Neural cell (in vitro differentiated cells): ENCODE measurements at regions not wholly inside any gene's neighbourhood (a gene's known extent, or its start where the extent isn't known, plus 50 kb on each side); places are given as distances from the start of the nearest gene placed in this dataset.
A peak's percentile ranks its signal among the peaks of the same experiment; 100 is the strongest.

Source experiments
- H2AFZ ChIP-seq: fragments of 200-600, 300-800 bp; sonication (generic), shearing (Covaris generic); 2 replicates; pipeline ENCODE4 v1.6.0; 2014; ENCODE audit warnings: low read depth, mild to moderate bottlenecking, antibody characterized with exemption, low read length, moderate library complexity
- H3F3A ChIP-seq: fragments of 200-600 bp; shearing (Covaris generic); 2 replicates; pipeline ENCODE4 v1.6.1; 2016; ENCODE audit warnings: mild to moderate bottlenecking, moderate library complexity, mixed read lengths, antibody characterized with exemption, low read length; ENCODE audit not compliant: insufficient read depth, poor library complexity, severe bottlenecking
- H3K27ac ChIP-seq: fragments of 200-600, 300-800 bp; sonication (generic), shearing (Covaris generic); 2 replicates; pipeline ENCODE4 v1.5.1; 2014; ENCODE audit warnings: mild to moderate bottlenecking, low read length, moderate library complexity
- H3K27me3 ChIP-seq: fragments of 300-800, 200-600 bp; sonication (generic), shearing (Covaris generic); 2 replicates; pipeline ENCODE4 v1.6.0; 2014; ENCODE audit warnings: mild to moderate bottlenecking, low read depth, low read length, moderate library complexity; ENCODE audit not compliant: insufficient read depth
- H3K36me3 ChIP-seq: fragments of 300-800, 200-600 bp; sonication (generic), shearing (Covaris generic); 2 replicates; pipeline ENCODE4 v1.5.1; 2014; ENCODE audit warnings: mild to moderate bottlenecking, antibody characterized with exemption, low read length, moderate library complexity; ENCODE audit not compliant: insufficient read depth
- H3K4me2 ChIP-seq: fragments of 300-800, 200-600 bp; sonication (generic), shearing (Covaris generic); 2 replicates; pipeline ENCODE4 v1.6.0; 2014; ENCODE audit warnings: mild to moderate bottlenecking, low read length
- H3K4me3 ChIP-seq: fragments of 300-800, 200-600 bp; sonication (generic), shearing (Covaris generic); 2 replicates; pipeline ENCODE4 v1.5.1; 2014; ENCODE audit warnings: mild to moderate bottlenecking, low read length, moderate library complexity
- H3K79me2 ChIP-seq: fragments of 200-600 bp; shearing (Covaris generic); replicated peaks from 2 replicates; pipeline ENCODE4 v1.6.0; 2014; ENCODE audit warnings: mild to moderate bottlenecking, low read length, moderate library complexity; ENCODE audit not compliant: insufficient read depth
- H3K9ac ChIP-seq: fragments of 300-800, 200-600 bp; sonication (generic), shearing (Covaris generic); 2 replicates; pipeline ENCODE4 v1.6.1; 2016; ENCODE audit warnings: mild to moderate bottlenecking, low read length, mixed read lengths
- H3K9me2 ChIP-seq: fragments of 200-600 bp; shearing (Covaris generic); 2 replicates; pipeline ENCODE4 v1.6.1; 2016; ENCODE audit warnings: mild to moderate bottlenecking, low read length, mixed read lengths; ENCODE audit not compliant: insufficient read depth
- H3K9me3 ChIP-seq: fragments of 200-600, 300-800 bp; sonication (generic), shearing (Covaris generic); 2 replicates; pipeline ENCODE4 v1.6.1; 2016; ENCODE audit warnings: mild to moderate bottlenecking, mixed run types, low read length, moderate library complexity, mixed read lengths
- H4K20me1 ChIP-seq: fragments of 200-600 bp; shearing (Covaris generic); 2 replicates; pipeline ENCODE4 v1.6.1; 2016; ENCODE audit warnings: mild to moderate bottlenecking, mixed run types; ENCODE audit not compliant: insufficient read depth
- EP300 ChIP-seq: fragments of 450-650 bp; conservative IDR thresholded peaks from 2 replicates; pipeline ENCODE4 v1.6.1; 2014; ENCODE audit warnings: antibody characterized with exemption, mild to moderate bottlenecking, moderate library complexity; ENCODE audit not compliant: poor library complexity, severe bottlenecking
- EZH2 ChIP-seq: fragments of 200-600, 300-800 bp; shearing (Covaris generic), sonication (generic); IDR thresholded peaks from 2 replicates; pipeline ENCODE4 v1.6.1; 2014; ENCODE audit warnings: antibody characterized with exemption, low read length, borderline replicate concordance, mild to moderate bottlenecking; ENCODE audit not compliant: insufficient read depth, poor library complexity, severe bottlenecking
- MXI1 ChIP-seq: fragments of 450-650 bp; conservative IDR thresholded peaks from 2 replicates; pipeline ENCODE4 v1.6.1; 2014; ENCODE audit warnings: antibody characterized with exemption, mild to moderate bottlenecking; ENCODE audit not compliant: poor library complexity, severe bottlenecking
- POLR2AphosphoS5 ChIP-seq: IDR thresholded peaks from 2 replicates; pipeline ENCODE4 v1.6.1; 2012
- RAD21 ChIP-seq: fragments of 450-650 bp; conservative IDR thresholded peaks from 2 replicates; pipeline ENCODE4 v1.6.1; 2014; ENCODE audit warnings: antibody characterized with exemption, mild to moderate bottlenecking, moderate library complexity
- SMC3 ChIP-seq: fragments of 450-650 bp; conservative IDR thresholded peaks from 2 replicates; pipeline ENCODE4 v1.6.1; 2014; ENCODE audit warnings: antibody characterized with exemption, mild to moderate bottlenecking, moderate library complexity; ENCODE audit not compliant: poor library complexity
- TAF1 ChIP-seq: IDR thresholded peaks from 2 replicates; pipeline ENCODE4 v1.6.1; 2012; ENCODE audit warnings: low read depth
- TF ChIP-seq, protein P1 (sequence below): fragments of 450-650 bp; IDR thresholded peaks from 2 replicates; pipeline ENCODE4 v1.5.1; 2014; ENCODE audit warnings: antibody characterized with exemption, mild to moderate bottlenecking, moderate library complexity; ENCODE audit not compliant: poor library complexity, severe bottlenecking
- TF ChIP-seq, protein P2 (sequence below): IDR thresholded peaks from 2 replicates; pipeline ENCODE4 v1.6.1; 2012; ENCODE audit warnings: borderline replicate concordance

DNA sequence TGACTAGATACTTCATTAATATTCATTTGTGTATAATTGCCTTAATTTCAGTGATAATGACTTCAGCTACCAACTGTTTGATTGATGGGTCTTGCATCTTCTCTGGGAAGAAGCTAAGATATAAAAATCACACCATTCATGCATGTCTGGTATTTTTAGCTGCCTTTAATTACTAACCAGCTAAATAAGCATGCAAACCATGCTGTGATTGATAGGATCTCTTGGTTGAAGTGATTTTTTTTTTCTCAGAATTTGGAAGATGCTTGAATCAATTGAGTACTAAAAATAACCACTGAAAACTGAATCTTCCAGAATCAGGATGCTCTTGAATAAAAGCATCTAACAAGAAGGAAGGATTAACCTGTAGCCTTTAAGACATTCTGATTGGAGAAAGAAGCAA, 668.8 kb downstream of the TDRD15 start:
- H3K27me3 ChIP-seq: no peaks in the 10 kb centered on the region
- no peaks in the 10 kb centered on the region for H3K36me3 ChIP-seq
- no peaks in the 10 kb centered on the region for H3K9me2 ChIP-seq
- no peaks in the 10 kb centered on the region for H3K9me3 ChIP-seq
- H3F3A ChIP-seq: no peaks in the 10 kb centered on the region
- no peak overlapping the region for H3K4me2 ChIP-seq
- H3K9ac ChIP-seq: no peak overlapping the region
- H3K27ac ChIP-seq: peak overlapping the region; percentile 25
- H2AFZ ChIP-seq: no peak overlapping the region
- no peaks in the 10 kb centered on the region for H4K20me1 ChIP-seq
- H3K79me2 ChIP-seq: no peaks in the 10 kb centered on the region
- no peak for TF ChIP-seq POLR2AphosphoS5
- TF ChIP-seq EP300: no peak
- no peak overlapping the region for H3K4me3 ChIP-seq

DNA sequence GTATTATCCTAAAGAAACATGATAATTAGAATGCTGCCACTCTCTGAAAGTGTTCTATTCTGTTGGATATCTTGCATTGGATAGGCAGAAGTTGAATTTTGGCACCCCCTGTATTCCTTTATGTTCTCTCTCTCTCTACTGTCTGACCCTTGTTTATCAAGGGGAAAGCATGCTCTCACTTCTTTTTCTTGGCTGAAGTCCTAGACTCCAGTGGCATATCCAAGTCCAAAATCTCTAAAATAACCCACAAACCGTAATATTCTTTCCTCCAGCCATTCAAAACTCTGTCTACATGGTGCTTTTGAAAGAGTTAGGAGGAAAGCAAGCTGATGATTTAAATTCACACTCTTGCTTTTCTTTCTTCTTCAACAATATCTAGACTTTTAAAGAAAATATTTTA, 669.7 kb downstream of the TDRD15 start:
- H3K27ac ChIP-seq: no peak overlapping the region
- H3K4me2 ChIP-seq: no peak overlapping the region
- no peaks in the 10 kb centered on the region for H3K9me2 ChIP-seq
- no peak overlapping the region for H3K9ac ChIP-seq
- H3K79me2 ChIP-seq: no peaks in the 10 kb centered on the region
- no peak overlapping the region for H3K4me3 ChIP-seq
- TF ChIP-seq RAD21 (no peak), POLR2AphosphoS5 (no peak), SMC3 (no peak)
- no peak overlapping the region for H2AFZ ChIP-seq
- H4K20me1 ChIP-seq: no peaks in the 10 kb centered on the region
- no peaks in the 10 kb centered on the region for H3F3A ChIP-seq
- no peaks in the 10 kb centered on the region for H3K27me3 ChIP-seq
- no peaks in the 10 kb centered on the region for H3K9me3 ChIP-seq
- no peaks in the 10 kb centered on the region for H3K36me3 ChIP-seq

DNA sequence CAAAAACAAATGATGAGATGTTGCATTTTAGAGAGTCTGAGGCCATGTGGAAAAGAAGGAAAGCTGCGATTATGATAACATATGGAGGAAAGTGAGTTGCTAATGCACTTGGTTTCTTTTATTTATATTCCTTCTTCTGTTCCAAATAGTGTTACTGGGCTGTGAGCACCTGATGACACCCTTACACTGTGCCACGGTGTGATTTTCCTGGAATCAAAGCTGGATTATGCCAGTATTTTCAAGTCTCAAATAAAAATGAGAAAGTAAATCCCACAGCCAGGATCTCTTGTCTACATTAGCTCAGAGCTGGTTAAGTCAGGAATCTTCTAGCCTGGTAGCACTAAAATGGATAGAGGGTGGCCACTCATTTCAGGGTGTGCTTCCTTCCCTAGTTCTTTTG, 670.8 kb downstream of the TDRD15 start:
- TF ChIP-seq TAF1 (no peak), EZH2 (no peak), SMC3 (no peak)
- TF ChIP-seq, protein P1, sequence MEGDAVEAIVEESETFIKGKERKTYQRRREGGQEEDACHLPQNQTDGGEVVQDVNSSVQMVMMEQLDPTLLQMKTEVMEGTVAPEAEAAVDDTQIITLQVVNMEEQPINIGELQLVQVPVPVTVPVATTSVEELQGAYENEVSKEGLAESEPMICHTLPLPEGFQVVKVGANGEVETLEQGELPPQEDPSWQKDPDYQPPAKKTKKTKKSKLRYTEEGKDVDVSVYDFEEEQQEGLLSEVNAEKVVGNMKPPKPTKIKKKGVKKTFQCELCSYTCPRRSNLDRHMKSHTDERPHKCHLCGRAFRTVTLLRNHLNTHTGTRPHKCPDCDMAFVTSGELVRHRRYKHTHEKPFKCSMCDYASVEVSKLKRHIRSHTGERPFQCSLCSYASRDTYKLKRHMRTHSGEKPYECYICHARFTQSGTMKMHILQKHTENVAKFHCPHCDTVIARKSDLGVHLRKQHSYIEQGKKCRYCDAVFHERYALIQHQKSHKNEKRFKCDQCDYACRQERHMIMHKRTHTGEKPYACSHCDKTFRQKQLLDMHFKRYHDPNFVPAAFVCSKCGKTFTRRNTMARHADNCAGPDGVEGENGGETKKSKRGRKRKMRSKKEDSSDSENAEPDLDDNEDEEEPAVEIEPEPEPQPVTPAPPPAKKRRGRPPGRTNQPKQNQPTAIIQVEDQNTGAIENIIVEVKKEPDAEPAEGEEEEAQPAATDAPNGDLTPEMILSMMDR: no peak
- no peaks in the 10 kb centered on the region for H4K20me1 ChIP-seq
- no peaks in the 10 kb centered on the region for H3F3A ChIP-seq
- H3K9me2 ChIP-seq: no peaks in the 10 kb centered on the region
- H3K4me3 ChIP-seq: no peak overlapping the region
- no peak overlapping the region for H3K4me2 ChIP-seq
- H3K9ac ChIP-seq: no peak overlapping the region
- no peaks in the 10 kb centered on the region for H3K79me2 ChIP-seq
- no peaks in the 10 kb centered on the region for H3K27me3 ChIP-seq
- H3K36me3 ChIP-seq: no peaks in the 10 kb centered on the region
- H3K9me3 ChIP-seq: no peaks in the 10 kb centered on the region
- no peak overlapping the region for H2AFZ ChIP-seq
- H3K27ac ChIP-seq: no peak overlapping the region

DNA sequence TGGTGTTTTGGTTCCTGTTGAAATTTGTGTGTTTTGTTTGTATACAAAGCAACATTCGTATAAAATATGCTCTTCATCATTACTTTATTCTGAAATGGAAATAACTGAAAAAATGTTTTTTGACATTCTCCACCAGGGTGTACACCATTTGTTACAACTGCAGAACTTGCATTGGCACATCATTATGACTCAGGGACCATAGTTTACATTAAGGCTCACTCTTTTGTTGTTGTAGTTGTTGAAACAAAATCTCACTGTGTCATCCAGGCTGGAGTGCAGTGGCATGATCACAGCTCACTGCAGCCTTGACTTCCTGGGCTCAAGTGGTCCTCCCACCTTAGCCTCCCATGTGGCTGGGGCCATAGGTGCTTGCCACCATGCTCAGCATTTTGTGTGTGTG, 676.6 kb downstream of the TDRD15 start:
- TF ChIP-seq POLR2AphosphoS5 (no peak), MXI1 (no peak), RAD21 (no peak), SMC3 (no peak), EZH2 (no peak)
- TF ChIP-seq, protein P2, sequence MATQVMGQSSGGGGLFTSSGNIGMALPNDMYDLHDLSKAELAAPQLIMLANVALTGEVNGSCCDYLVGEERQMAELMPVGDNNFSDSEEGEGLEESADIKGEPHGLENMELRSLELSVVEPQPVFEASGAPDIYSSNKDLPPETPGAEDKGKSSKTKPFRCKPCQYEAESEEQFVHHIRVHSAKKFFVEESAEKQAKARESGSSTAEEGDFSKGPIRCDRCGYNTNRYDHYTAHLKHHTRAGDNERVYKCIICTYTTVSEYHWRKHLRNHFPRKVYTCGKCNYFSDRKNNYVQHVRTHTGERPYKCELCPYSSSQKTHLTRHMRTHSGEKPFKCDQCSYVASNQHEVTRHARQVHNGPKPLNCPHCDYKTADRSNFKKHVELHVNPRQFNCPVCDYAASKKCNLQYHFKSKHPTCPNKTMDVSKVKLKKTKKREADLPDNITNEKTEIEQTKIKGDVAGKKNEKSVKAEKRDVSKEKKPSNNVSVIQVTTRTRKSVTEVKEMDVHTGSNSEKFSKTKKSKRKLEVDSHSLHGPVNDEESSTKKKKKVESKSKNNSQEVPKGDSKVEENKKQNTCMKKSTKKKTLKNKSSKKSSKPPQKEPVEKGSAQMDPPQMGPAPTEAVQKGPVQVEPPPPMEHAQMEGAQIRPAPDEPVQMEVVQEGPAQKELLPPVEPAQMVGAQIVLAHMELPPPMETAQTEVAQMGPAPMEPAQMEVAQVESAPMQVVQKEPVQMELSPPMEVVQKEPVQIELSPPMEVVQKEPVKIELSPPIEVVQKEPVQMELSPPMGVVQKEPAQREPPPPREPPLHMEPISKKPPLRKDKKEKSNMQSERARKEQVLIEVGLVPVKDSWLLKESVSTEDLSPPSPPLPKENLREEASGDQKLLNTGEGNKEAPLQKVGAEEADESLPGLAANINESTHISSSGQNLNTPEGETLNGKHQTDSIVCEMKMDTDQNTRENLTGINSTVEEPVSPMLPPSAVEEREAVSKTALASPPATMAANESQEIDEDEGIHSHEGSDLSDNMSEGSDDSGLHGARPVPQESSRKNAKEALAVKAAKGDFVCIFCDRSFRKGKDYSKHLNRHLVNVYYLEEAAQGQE: no peak
- Histone ChIP-seq H3K9me2 (no peaks in the 10 kb centered on the region), H3K4me3 (no peak overlapping the region), H2AFZ (no peak overlapping the region), H3K36me3 (no peaks in the 10 kb centered on the region), H3F3A (no peaks in the 10 kb centered on the region), H3K9me3 (no peaks in the 10 kb centered on the region), H4K20me1 (no peaks in the 10 kb centered on the region), H3K79me2 (no peaks in the 10 kb centered on the region), H3K27ac (no peak overlapping the region), H3K4me2 (no peak overlapping the region), H3K27me3 (no peaks in the 10 kb centered on the region), H3K9ac (no peak overlapping the region)
